SK-N-SH (cell line): ENCODE measurements at regions not wholly inside any gene's neighbourhood (a gene's known extent, or its start where the extent isn't known, plus 50 kb on each side); places are given as distances from the start of the nearest gene placed in this dataset.

Experiments used
- CTCF ChIA-PET: fragments of 300-600, 350-600 bp; formaldehyde crosslinking; extraction: SDS; loops from one replicate; lab custom pipeline; 2021; lab: Yijun Ruan, JAX
- POLR2A ChIA-PET: fragments of 350-600 bp; sonication (Branson Sonifier 250); formaldehyde crosslinking; extraction: SDS; loops from one replicate; lab custom pipeline; 2020; ENCODE audit warnings: antibody characterized with exemption, inconsistent platforms; lab: Yijun Ruan, JAX
- DNase-seq: peaks from one replicate; pipeline ENCODE4 v3.0.0; 2012
- H2AFZ ChIP-seq: fragments of 200-600 bp; sonication (generic); 2 replicates; pipeline ENCODE4 v1.8.1; 2016; ENCODE audit warnings: antibody characterized with exemption, mild to moderate bottlenecking, low read depth
- H3F3A ChIP-seq: fragments of 200-600 bp; sonication (generic); replicated peaks from 2 replicates; pipeline ENCODE3; 2016; ENCODE audit warnings: antibody characterized with exemption, mild to moderate bottlenecking; ENCODE audit not compliant: insufficient read depth
- H3K27ac ChIP-seq, 2 experiments: fragments of 200-500 bp in 1 of 2; fragments of 200-600 bp in 1 of 2; sonication (Bioruptor generic) in 1 of 2; sonication (generic), shearing (Covaris generic) in 1 of 2; 2 replicates each; pipeline versions ENCODE4 v1.5.1 to v1.6.1; 2014 to 2016; ENCODE audit warnings: low read depth in 2 of 2, inconsistent platforms in 1 of 2, low read length in 1 of 2, mild to moderate bottlenecking in 1 of 2, mixed read lengths in 1 of 2
- H3K27me3 ChIP-seq: fragments of 200-600 bp; sonication (generic), shearing (Covaris generic); 2 replicates; pipeline ENCODE4 v1.6.1; 2016; ENCODE audit warnings: mixed run types; ENCODE audit not compliant: insufficient read depth
- H3K36me3 ChIP-seq, 2 experiments: fragments of 200-500 bp in 1 of 2; fragments of 200-600 bp in 1 of 2; sonication (Bioruptor generic) in 1 of 2; sonication (generic) in 1 of 2; replicated peaks in 1 of 2; 2 replicates each; pipeline versions ENCODE3 to v1.5.1; 2014 to 2016; ENCODE audit warnings: low read length in 1 of 2, mild to moderate bottlenecking in 1 of 2; ENCODE audit not compliant: insufficient read depth in 2 of 2, control insufficient read depth in 1 of 2
- H3K4me1 ChIP-seq, 2 experiments: fragments of 200-500 bp in 1 of 2; fragments of 200-600 bp in 1 of 2; sonication (Bioruptor generic) in 1 of 2; sonication (generic), shearing (Covaris generic) in 1 of 2; 2 replicates each; pipeline versions ENCODE4 v1.5.1 to v1.6.1; 2014 to 2016; ENCODE audit warnings: low read depth in 1 of 2, low read length in 1 of 2, mixed run types in 1 of 2; ENCODE audit not compliant: insufficient read depth in 2 of 2, control insufficient read depth in 1 of 2
- H3K4me2 ChIP-seq: fragments of 200-600 bp; sonication (generic), shearing (Covaris generic); 2 replicates; pipeline ENCODE4 v1.6.1; 2017; ENCODE audit warnings: mixed run types
- H3K4me3 ChIP-seq, 2 experiments: fragments of 200-500 bp in 1 of 2; fragments of 200-600 bp in 1 of 2; sonication (Bioruptor generic) in 1 of 2; sonication (generic), shearing (Covaris generic) in 1 of 2; 2 replicates each; pipeline versions ENCODE4 v1.5.1 to v1.8.1; 2014 to 2016; ENCODE audit warnings: low read depth in 2 of 2, inconsistent platforms in 1 of 2, low read length in 1 of 2, mild to moderate bottlenecking in 1 of 2, mixed read lengths in 1 of 2, moderate library complexity in 1 of 2
- H3K79me2 ChIP-seq: fragments of 200-600 bp; sonication (generic); 2 replicates; pipeline ENCODE4 v1.8.1; 2017; ENCODE audit warnings: mild to moderate bottlenecking; ENCODE audit not compliant: insufficient read depth
- H3K9ac ChIP-seq: fragments of 200-600 bp; sonication (generic); 2 replicates; pipeline ENCODE4 v1.6.1; 2017; ENCODE audit warnings: mixed run types
- H3K9me2 ChIP-seq: fragments of 200-600 bp; sonication (generic); 2 replicates; pipeline ENCODE4 v1.6.1; 2017; ENCODE audit warnings: mixed run types
- H3K9me3 ChIP-seq: fragments of 200-600 bp; sonication (generic); 2 replicates; pipeline ENCODE4 v1.6.1; 2017; ENCODE audit warnings: mixed run types, mild to moderate bottlenecking, moderate library complexity
- H4K20me1 ChIP-seq: fragments of 200-600 bp; sonication (generic); 2 replicates; pipeline ENCODE4 v1.6.1; 2017; ENCODE audit warnings: mild to moderate bottlenecking, mixed run types; ENCODE audit not compliant: insufficient read depth
- CHD2 ChIP-seq: fragments of 150-350 bp; IDR thresholded peaks from 2 replicates; pipeline ENCODE4 v1.6.1; 2018; ENCODE audit warnings: low read length; ENCODE audit not compliant: partially characterized antibody
- CTCF ChIP-seq: fragments of 200-600 bp; sonication (generic); IDR thresholded peaks from 2 replicates; pipeline ENCODE4 v1.6.1; 2017; ENCODE audit warnings: antibody characterized with exemption, mild to moderate bottlenecking, moderate library complexity
- FOSL2 ChIP-seq: IDR thresholded peaks from 2 replicates; pipeline ENCODE4 v1.4.0; 2012; ENCODE audit warnings: low read depth, mild to moderate bottlenecking, moderate library complexity, borderline replicate concordance
- FOXJ3 ChIP-seq: sonication (generic); formaldehyde crosslinking; IDR thresholded peaks from 2 replicates; pipeline ENCODE4 v1.5.1; 2020; ENCODE audit warnings: mild to moderate bottlenecking, missing genetic modification reagents
- FOXM1 ChIP-seq: IDR thresholded peaks from 2 replicates; pipeline ENCODE4 v1.4.0; 2012; ENCODE audit warnings: low read depth, mild to moderate bottlenecking
- GABPA ChIP-seq: IDR thresholded peaks from 2 replicates; pipeline ENCODE4 v1.4.0; 2012; ENCODE audit warnings: low read depth, mild to moderate bottlenecking
- IRF3 ChIP-seq: fragments of 150-350 bp; IDR thresholded peaks from 2 replicates; pipeline ENCODE4 v1.6.1; 2016; ENCODE audit warnings: mild to moderate bottlenecking, low read depth, low read length
- MAX ChIP-seq: IDR thresholded peaks from 2 replicates; pipeline ENCODE4 v1.4.0; 2012; ENCODE audit warnings: low read depth
- MEF2A ChIP-seq: IDR thresholded peaks from 2 replicates; pipeline ENCODE4 v1.4.0; 2012; ENCODE audit warnings: low read depth, borderline replicate concordance
- NRF1 ChIP-seq: IDR thresholded peaks from 2 replicates; pipeline ENCODE4 v1.6.1; 2012; ENCODE audit warnings: low read depth, mild to moderate bottlenecking, low read length
- PBX3 ChIP-seq: IDR thresholded peaks from 2 replicates; pipeline ENCODE4; 2012
- POLR2AphosphoS5 ChIP-seq: IDR thresholded peaks from 2 replicates; pipeline ENCODE4 v1.6.1; 2012; ENCODE audit warnings: low read depth, low read length
- RAD21 ChIP-seq: IDR thresholded peaks from 2 replicates; pipeline ENCODE4 v1.6.1; 2012; ENCODE audit warnings: mild to moderate bottlenecking, low read length
- RXRA ChIP-seq: IDR thresholded peaks from 2 replicates; pipeline ENCODE4 v1.4.0; 2012; ENCODE audit warnings: low read depth, mild to moderate bottlenecking, borderline replicate concordance
- SMC3 ChIP-seq: IDR thresholded peaks from 2 replicates; pipeline ENCODE4 v1.6.1; 2012; ENCODE audit warnings: low read depth, low read length, improper control_type of control experiment
- TAF1 ChIP-seq: IDR thresholded peaks from 2 replicates; pipeline ENCODE4 v1.6.1; 2012; ENCODE audit warnings: low read depth, mild to moderate bottlenecking, low read length, moderate library complexity, borderline replicate concordance
- USF2 ChIP-seq: fragments of 150-350 bp; IDR thresholded peaks from 2 replicates; pipeline ENCODE4 v1.6.1; 2017; ENCODE audit warnings: antibody characterized with exemption, low read length, low read depth, borderline replicate concordance
- YY1 ChIP-seq: IDR thresholded peaks from 2 replicates; pipeline ENCODE4 v1.4.0; 2012; ENCODE audit warnings: low read depth, mild to moderate bottlenecking

- POLR2A ChIA-PET = no interaction called here
- Histone ChIP-seq H3K4me2 (no peak overlapping the region), H3K4me3 (no peak overlapping the region), H3K79me2 (no peaks in the 10 kb centered on the region), H3K9me3 (no peaks in the 10 kb centered on the region), H3K27me3 (no peaks in the 10 kb centered on the region), H2AFZ (no peak overlapping the region), H3K36me3 (no peaks in the 10 kb centered on the region), H3K4me1 (no peaks in the 10 kb centered on the region), H3F3A (no peaks in the 10 kb centered on the region), H3K9me2 (no peaks in the 10 kb centered on the region), H3K27ac (no peak overlapping the region), H4K20me1 (no peaks in the 10 kb centered on the region), H3K9ac (no peak overlapping the region)
- CTCF ChIA-PET = no interaction called here
- no peak for TF ChIP-seq FOXM1
- no peak for TF ChIP-seq PBX3
- TF ChIP-seq RXRA = no peak
- no peak for TF ChIP-seq TAF1
- no peak for TF ChIP-seq CTCF
- TF ChIP-seq SMC3 = no peak
- TF ChIP-seq GABPA = no peak
- no peak for TF ChIP-seq POLR2AphosphoS5
- TF ChIP-seq CHD2 = no peak
- no peak for TF ChIP-seq FOXJ3 (CRISPR knock-in tag)
- no peak for TF ChIP-seq MAX
- TF ChIP-seq NRF1 = no peak
- no peak for TF ChIP-seq MEF2A
- no peak for TF ChIP-seq USF2
- TF ChIP-seq IRF3 = no peak
- no peak for TF ChIP-seq YY1
- no peak for TF ChIP-seq FOSL2
- TF ChIP-seq RAD21 = no peak
- no peak for DNase-seq
Observed at GRCh38 chr5:153066281-153066680, 424.2 kb upstream of the GRIA1 start.
